B cell (primary cell): ENCODE measurements at regions not wholly inside any gene's neighbourhood (a gene's known extent, or its start where the extent isn't known, plus 50 kb on each side); places are given as distances from the start of the nearest gene placed in this dataset.

Experiments used
- ATAC-seq: fragments of 200-7000 bp; cut with Tn5 transposase; one replicate; pipeline ENCODE4 v1.10.0; 2021; ENCODE audit warnings: low read depth, mild to moderate bottlenecking, moderate number of reproducible peaks, moderate library complexity
- CTCF ChIA-PET: fragments of 350-600 bp; sonication (Branson Sonifier 250); formaldehyde crosslinking; loops from one replicate; lab custom pipeline; 2021; ENCODE audit warnings: antibody characterized with exemption, inconsistent platforms; lab: Charles Lee
- POLR2A ChIA-PET: fragments of 350-600 bp; sonication (Branson Sonifier 250); formaldehyde crosslinking; loops from one replicate; lab custom pipeline; 2021; ENCODE audit warnings: antibody characterized with exemption; lab: Charles Lee
- DNase-seq: peaks from one replicate; pipeline ENCODE4 v3.0.0; 2013
- H2AFZ ChIP-seq: 2 replicates; pipeline ENCODE4 v1.6.1; 2012; ENCODE audit warnings: mild to moderate bottlenecking, low read depth, low read length; ENCODE audit not compliant: insufficient read depth, poor library complexity, severe bottlenecking
- H3K27ac ChIP-seq, 2 donors: 1 replicate in 1 of 2; 2 replicates in 1 of 2; pipeline ENCODE4 v1.5.1; 2012 to 2013; ENCODE audit warnings: low read length in 2 of 2, mild to moderate bottlenecking in 2 of 2, moderate library complexity in 1 of 2
- H3K27me3 ChIP-seq, 4 experiments: fragments of 200-600 bp in 1 of 4; sonication (generic) in 1 of 4; replicated peaks in 1 of 4; 1 replicate in 2 of 4; 2 replicates in 2 of 4; pipeline versions ENCODE4 v1.6.1 to v1.7.0; 2013 to 2016; ENCODE audit warnings: low read length in 3 of 4, mild to moderate bottlenecking in 2 of 4, mixed read lengths in 1 of 4, moderate library complexity in 1 of 4; ENCODE audit not compliant: insufficient read depth in 4 of 4, control insufficient read depth in 3 of 4; ENCODE audit errors: control extremely low read depth in 1 of 4
- H3K36me3 ChIP-seq, 2 experiments: replicated peaks in 1 of 2; 1 replicate in 1 of 2; 2 replicates in 1 of 2; pipeline versions ENCODE4 v1.6.1 to v1.7.1; 2013; ENCODE audit warnings: low read length in 1 of 2; ENCODE audit not compliant: insufficient read depth in 2 of 2, control insufficient read depth in 1 of 2; ENCODE audit errors: control extremely low read depth in 1 of 2, extremely low read depth in 1 of 2
- H3K4me1 ChIP-seq, 2 donors: fragments of 200-600 bp in 1 of 2; sonication (generic) in 1 of 2; 1 replicate in 1 of 2; 2 replicates in 1 of 2; pipeline versions ENCODE4 v1.5.1 to v1.6.1; 2013 to 2017; ENCODE audit warnings: low read length in 2 of 2; ENCODE audit not compliant: control insufficient read depth in 2 of 2, insufficient read depth in 2 of 2
- H3K4me2 ChIP-seq: replicated peaks from 2 replicates; pipeline ENCODE3; 2012; ENCODE audit warnings: mild to moderate bottlenecking, low read depth, low read length; ENCODE audit not compliant: poor library complexity, severe bottlenecking
- H3K4me3 ChIP-seq, 5 experiments: fragments of 200-600 bp in 1 of 5; sonication (generic) in 1 of 5; 1 replicate in 3 of 5; 2 replicates in 2 of 5; pipeline versions ENCODE4 v1.5.1 to v1.7.0; 2011 to 2016; ENCODE audit warnings: low read length in 4 of 5, mild to moderate bottlenecking in 4 of 5, low read depth in 2 of 5, control low read depth in 1 of 5, moderate library complexity in 1 of 5; ENCODE audit not compliant: insufficient read depth in 1 of 5; ENCODE audit errors: control extremely low read depth in 1 of 5, extremely low read depth in 1 of 5
- H3K79me2 ChIP-seq: fragments of 200-600 bp; sonication (generic); one replicate; pipeline ENCODE4 v1.6.0; 2016; ENCODE audit warnings: low read length; ENCODE audit not compliant: control insufficient read depth, insufficient read depth
- H3K9ac ChIP-seq: fragments of 200-600 bp; sonication (generic); 2 replicates; pipeline ENCODE4 v1.6.1; 2017; ENCODE audit warnings: mild to moderate bottlenecking, low read length, moderate library complexity
- H3K9me3 ChIP-seq, 3 donors: one replicate each; pipeline versions ENCODE4 v1.6.1 to v1.7.1; 2013; ENCODE audit warnings: low read length in 2 of 3; ENCODE audit not compliant: control insufficient read depth in 2 of 3, insufficient read depth in 1 of 3; ENCODE audit errors: control extremely low read depth in 1 of 3
- H4K20me1 ChIP-seq: 2 replicates; pipeline ENCODE4 v1.6.0; 2012; ENCODE audit warnings: mild to moderate bottlenecking, low read length; ENCODE audit not compliant: insufficient read depth, control insufficient read depth, poor library complexity, severe bottlenecking
- H3K27ac Mint-ChIP-seq: one replicate; pipeline ENCODE4 v1.8.0; 2021; ENCODE audit warnings: mixed read lengths
- H3K27me3 Mint-ChIP-seq: one replicate; pipeline ENCODE4 v1.8.0; 2021; ENCODE audit warnings: mixed read lengths
- H3K4me1 Mint-ChIP-seq: one replicate; pipeline ENCODE4 v1.8.0; 2021; ENCODE audit warnings: mixed read lengths
- H3K4me3 Mint-ChIP-seq: one replicate; pipeline ENCODE4 v1.8.0; 2021; ENCODE audit warnings: mixed read lengths
- H3K9me3 Mint-ChIP-seq: one replicate; pipeline ENCODE4 v1.8.0; 2022; ENCODE audit warnings: mixed read lengths; ENCODE audit not compliant: insufficient read depth
- EZH2 ChIP-seq: IDR thresholded peaks from 2 replicates; pipeline ENCODE4 v1.6.1; 2012; ENCODE audit warnings: borderline replicate concordance, low read depth, mild to moderate bottlenecking, moderate library complexity, low read length; ENCODE audit not compliant: insufficient read depth, poor library complexity, severe bottlenecking
- WGBS: methylation state at CpG from one replicate; pipeline ENCODE4 v1.1.5; 2013; ENCODE audit warnings: missing lambda C conversion rate; ENCODE audit not compliant: insufficient coverage; 5-methylcytosine and 5-hydroxymethylcytosine counted together
- intact Hi-C: fragments of 100-400 bp; cut with micrococcal nuclease; formaldehyde crosslinking; loops from one replicate; pipeline ENCODE4 v1.10.0; 2022
- TF ChIP-seq, protein P1 (sequence below): fragments of 200-600 bp; IDR thresholded peaks from one replicate; pipeline ENCODE4 v1.8.0; 2022; ENCODE audit warnings: antibody characterized with exemption, mild to moderate bottlenecking

DNA sequence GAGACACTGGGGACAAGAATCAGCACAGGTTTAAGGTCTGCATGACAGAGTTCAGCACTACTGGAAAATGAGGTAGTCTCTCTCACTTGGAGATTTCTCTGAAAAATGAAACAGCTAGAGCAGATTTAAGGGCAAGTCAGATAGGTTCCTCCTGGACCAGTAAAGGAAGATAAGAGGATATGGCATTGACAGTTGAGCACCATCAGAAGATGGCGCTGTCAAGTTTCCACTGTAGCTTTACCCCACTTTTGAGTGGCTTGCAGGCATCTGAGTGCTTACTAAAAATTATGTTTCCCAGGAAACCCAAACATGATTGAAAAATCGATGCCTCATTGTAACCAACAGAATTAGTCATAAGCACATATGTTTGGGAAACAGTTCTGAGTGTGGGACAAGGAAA is 407.2 kb upstream of the UBE2E2 start:
- TF ChIP-seq, protein P1, sequence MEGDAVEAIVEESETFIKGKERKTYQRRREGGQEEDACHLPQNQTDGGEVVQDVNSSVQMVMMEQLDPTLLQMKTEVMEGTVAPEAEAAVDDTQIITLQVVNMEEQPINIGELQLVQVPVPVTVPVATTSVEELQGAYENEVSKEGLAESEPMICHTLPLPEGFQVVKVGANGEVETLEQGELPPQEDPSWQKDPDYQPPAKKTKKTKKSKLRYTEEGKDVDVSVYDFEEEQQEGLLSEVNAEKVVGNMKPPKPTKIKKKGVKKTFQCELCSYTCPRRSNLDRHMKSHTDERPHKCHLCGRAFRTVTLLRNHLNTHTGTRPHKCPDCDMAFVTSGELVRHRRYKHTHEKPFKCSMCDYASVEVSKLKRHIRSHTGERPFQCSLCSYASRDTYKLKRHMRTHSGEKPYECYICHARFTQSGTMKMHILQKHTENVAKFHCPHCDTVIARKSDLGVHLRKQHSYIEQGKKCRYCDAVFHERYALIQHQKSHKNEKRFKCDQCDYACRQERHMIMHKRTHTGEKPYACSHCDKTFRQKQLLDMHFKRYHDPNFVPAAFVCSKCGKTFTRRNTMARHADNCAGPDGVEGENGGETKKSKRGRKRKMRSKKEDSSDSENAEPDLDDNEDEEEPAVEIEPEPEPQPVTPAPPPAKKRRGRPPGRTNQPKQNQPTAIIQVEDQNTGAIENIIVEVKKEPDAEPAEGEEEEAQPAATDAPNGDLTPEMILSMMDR = no peak
- TF ChIP-seq EZH2 = no peak
- Mint-ChIP-seq H3K4me3 (no peak overlapping the region), H3K27ac (no peak overlapping the region), H3K27me3 (no peaks in the 10 kb centered on the region), H3K4me1 (no peaks in the 10 kb centered on the region), H3K9me3 (no peaks in the 10 kb centered on the region)
- Histone ChIP-seq H3K27me3 (no peaks in the 10 kb centered on the region), H4K20me1 (no peaks in the 10 kb centered on the region), H3K4me3 (no peak overlapping the region), H3K27ac (no peak overlapping the region), H3K4me2 (no peak overlapping the region), H3K79me2 (no peaks in the 10 kb centered on the region), H3K9me3 (no peaks in the 10 kb centered on the region), H2AFZ (no peak overlapping the region), H3K4me1 (no peaks in the 10 kb centered on the region), H3K36me3 (no peaks in the 10 kb centered on the region), H3K9ac (no peak overlapping the region)
- ChIA-PET CTCF (no interaction called here), POLR2A (no interaction called here)
- ATAC-seq (no peak), DNase-seq (no peak)
- intact Hi-C loops = no loop called here
- no CpG with 5 or more reads among the region's 2 CpGs for WGBS

DNA sequence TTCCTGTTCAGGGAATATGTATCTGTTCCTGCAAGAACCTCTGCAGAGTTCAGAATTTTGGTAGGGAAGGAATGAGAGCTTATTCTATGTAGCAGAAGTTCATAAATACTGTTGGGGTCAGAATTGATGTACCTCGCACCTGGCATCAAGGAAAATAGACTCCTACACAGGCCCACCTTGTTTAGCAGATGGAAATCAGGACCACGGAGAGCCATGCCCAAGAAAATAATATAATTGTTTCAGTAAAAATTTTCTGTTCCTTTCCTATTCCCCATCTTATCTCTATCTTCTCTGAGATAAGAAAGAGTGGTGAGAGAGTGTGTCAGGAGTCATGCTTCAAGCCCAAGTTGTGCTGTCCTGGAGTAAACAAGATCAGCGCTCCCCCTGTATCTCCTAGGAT is 404.7 kb upstream of the UBE2E2 start:
- H3K4me1 ChIP-seq = no peaks in the 10 kb centered on the region
- no peaks in the 10 kb centered on the region for H3K4me1 Mint-ChIP-seq
- H3K27me3 ChIP-seq = no peaks in the 10 kb centered on the region
- ATAC-seq (no peak), DNase-seq (no peak)
- ChIA-PET POLR2A (no interaction called here), CTCF (no interaction called here)
- no peaks in the 10 kb centered on the region for H3K9me3 Mint-ChIP-seq
- H3K4me3 ChIP-seq = no peak overlapping the region
- no peaks in the 10 kb centered on the region for H3K36me3 ChIP-seq
- H3K9me3 ChIP-seq = no peaks in the 10 kb centered on the region
- no peaks in the 10 kb centered on the region for H3K79me2 ChIP-seq
- H3K4me2 ChIP-seq = no peak overlapping the region
- H3K27ac Mint-ChIP-seq = no peak overlapping the region
- H4K20me1 ChIP-seq = no peaks in the 10 kb centered on the region
- H3K9ac ChIP-seq = no peak overlapping the region
- no CpG with 5 or more reads among the region's 3 CpGs for WGBS
- no peak overlapping the region for H3K4me3 Mint-ChIP-seq
- intact Hi-C loops = no loop called here
- TF ChIP-seq, protein P1 = no peak
- no peak for TF ChIP-seq EZH2
- no peak overlapping the region for H3K27ac ChIP-seq
- no peaks in the 10 kb centered on the region for H3K27me3 Mint-ChIP-seq
- no peak overlapping the region for H2AFZ ChIP-seq
